Panc1 (cell line): ENCODE measurements at regions not wholly inside any gene's neighbourhood (a gene's known extent, or its start where the extent isn't known, plus 50 kb on each side); places are given as distances from the start of the nearest gene placed in this dataset.

Experiments
- ATAC-seq: fragments of 200-7000 bp; cut with Tn5 transposase; 2 replicates; pipeline ENCODE4 v1.9.1; 2020; ENCODE audit warnings: mild to moderate bottlenecking, moderate library complexity
- BruUV-seq: library from RNA; stranded (reverse); fragments of 400-500 nt; replicated peaks from 2 replicates; lab custom pipeline; 2021; lab: Mats Ljungman, UMichigan
- CTCF ChIA-PET: fragments of 300-600 bp; sonication (Branson Sonifier 250); formaldehyde crosslinking; loops from one replicate; lab custom pipeline; 2022; ENCODE audit warnings: antibody characterized with exemption; lab: Charles Lee
- POLR2A ChIA-PET: fragments of 300-600 bp; sonication (Branson Sonifier 250); formaldehyde crosslinking; loops from one replicate; lab custom pipeline; 2022; ENCODE audit warnings: antibody characterized with exemption; lab: Charles Lee
- DNase-seq: peaks from one replicate; pipeline ENCODE4 v3.0.0-alpha.2; 2010; ENCODE audit warnings: low read depth, low spot score
- H3K27ac ChIP-seq: 2 replicates; pipeline ENCODE4 v1.5.1; 2011; ENCODE audit warnings: mild to moderate bottlenecking, low read length, inconsistent platforms
- H3K27me3 ChIP-seq: fragments of 200-500 bp; sonication (Bioruptor generic); 2 replicates; pipeline ENCODE4 v1.6.0; 2014; ENCODE audit warnings: low read length, inconsistent platforms; ENCODE audit not compliant: control insufficient read depth, insufficient read depth
- H3K36me3 ChIP-seq: fragments of 200-500 bp; sonication (Bioruptor generic); 2 replicates; pipeline ENCODE4 v1.5.1; 2014; ENCODE audit warnings: inconsistent platforms, mild to moderate bottlenecking, low read length, moderate library complexity; ENCODE audit not compliant: control insufficient read depth, insufficient read depth
- H3K4me1 ChIP-seq: 2 replicates; pipeline ENCODE4 v1.5.1; 2011; ENCODE audit warnings: inconsistent platforms, mild to moderate bottlenecking, low read length, moderate library complexity; ENCODE audit not compliant: control insufficient read depth, insufficient read depth
- H3K4me3 ChIP-seq, 2 experiments: 2 replicates each; pipeline ENCODE4 v1.5.1; 2011 to 2012; ENCODE audit warnings: low read depth in 2 of 2, low read length in 2 of 2, mild to moderate bottlenecking in 2 of 2, inconsistent platforms in 1 of 2, moderate library complexity in 1 of 2
- H3K9me3 ChIP-seq: fragments of 200-500 bp; sonication (Bioruptor generic); 2 replicates; pipeline ENCODE4 v1.5.1; 2014; ENCODE audit warnings: low read depth, mild to moderate bottlenecking, inconsistent platforms, low read length, moderate library complexity; ENCODE audit not compliant: control insufficient read depth, insufficient read depth
- POLR2AphosphoS5 ChIP-seq: IDR thresholded peaks from 2 replicates; pipeline ENCODE4 v1.6.1; 2012; ENCODE audit warnings: mild to moderate bottlenecking, low read depth, low read length, moderate library complexity
- SIN3A ChIP-seq: IDR thresholded peaks from 2 replicates; pipeline ENCODE4 v1.6.1; 2012; ENCODE audit warnings: low read depth, mild to moderate bottlenecking, low read length, moderate library complexity, borderline replicate concordance; ENCODE audit not compliant: insufficient read depth
- TCF7L2 ChIP-seq: IDR thresholded peaks from 2 replicates; pipeline ENCODE4 v1.6.1; 2011; ENCODE audit warnings: mild to moderate bottlenecking, low read depth, low read length, inconsistent platforms
- in situ Hi-C: cut with HindIII; loops from 2 replicates; pipeline ENCODE4 v1.10.0; 2016; ENCODE audit warnings: low sequenced_read_pairs, low pct_unique_long_range_greater_than_20kb
- intact Hi-C: fragments of 100-400 bp; cut with micrococcal nuclease; formaldehyde crosslinking; loops from one replicate; pipeline ENCODE4 v1.10.0; 2022; ENCODE audit not compliant: unreplicated experiment
- TF ChIP-seq, protein P1 (sequence below): fragments of 450-650 bp; IDR thresholded peaks from 2 replicates; pipeline ENCODE4 v1.5.1; 2017; ENCODE audit warnings: mild to moderate bottlenecking
- TF ChIP-seq, protein P2 (sequence below), 2 experiments: IDR thresholded peaks; 2 replicates each; pipeline ENCODE4 v1.6.1; 2011 to 2012; ENCODE audit warnings: low read depth in 2 of 2, control low read depth in 1 of 2, low read length in 1 of 2, mild to moderate bottlenecking in 1 of 2, moderate library complexity in 1 of 2; ENCODE audit not compliant: insufficient read depth in 1 of 2

DNA sequence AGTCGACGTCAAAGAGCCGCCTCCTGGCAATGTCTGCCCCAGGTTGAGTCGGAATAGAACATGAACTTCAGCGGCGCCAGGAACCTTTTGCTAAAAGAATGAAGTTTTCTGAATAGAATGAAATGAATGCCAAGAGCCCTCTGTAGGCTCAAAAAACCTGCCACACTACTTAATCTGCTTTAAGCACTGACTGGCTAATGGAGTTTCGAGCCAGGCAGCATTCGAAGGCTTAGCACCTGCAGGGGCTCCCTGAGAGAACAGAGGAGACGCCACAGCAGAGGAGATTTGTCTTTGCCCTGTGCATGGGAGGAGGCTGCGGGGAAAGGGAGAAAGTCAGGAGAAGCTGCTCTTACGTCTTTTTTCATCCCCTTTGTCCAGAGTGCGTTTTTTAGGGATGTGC, 641.7 kb downstream of the AJAP1 start:
- CTCF ChIA-PET, result no interaction called here
- in situ Hi-C loops, result no loop called here
- POLR2A ChIA-PET, result no interaction called here

DNA sequence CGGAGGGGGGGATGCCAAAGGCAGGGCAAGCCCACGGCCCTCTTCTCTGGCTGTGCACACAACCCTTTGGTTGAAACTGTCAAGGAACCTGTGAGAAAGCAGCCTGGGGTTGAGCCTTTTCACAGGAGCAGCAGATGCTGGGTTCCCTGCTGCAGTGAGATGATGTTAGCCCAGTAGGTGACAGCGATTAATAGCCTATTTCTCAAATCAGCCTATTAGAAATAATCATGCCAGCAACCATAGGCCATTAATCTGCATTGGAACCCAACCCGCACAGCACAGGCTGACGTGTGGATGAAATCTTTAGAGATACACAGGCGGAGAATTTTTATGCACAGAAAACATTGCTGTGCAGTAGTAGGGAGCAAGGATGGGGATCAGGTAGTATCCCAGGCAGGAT, 637.5 kb downstream of the AJAP1 start:
- ChIA-PET POLR2A (no interaction called here), CTCF (no interaction called here)
- H3K4me3 ChIP-seq, result no peak overlapping the region
- TF ChIP-seq, protein P1, sequence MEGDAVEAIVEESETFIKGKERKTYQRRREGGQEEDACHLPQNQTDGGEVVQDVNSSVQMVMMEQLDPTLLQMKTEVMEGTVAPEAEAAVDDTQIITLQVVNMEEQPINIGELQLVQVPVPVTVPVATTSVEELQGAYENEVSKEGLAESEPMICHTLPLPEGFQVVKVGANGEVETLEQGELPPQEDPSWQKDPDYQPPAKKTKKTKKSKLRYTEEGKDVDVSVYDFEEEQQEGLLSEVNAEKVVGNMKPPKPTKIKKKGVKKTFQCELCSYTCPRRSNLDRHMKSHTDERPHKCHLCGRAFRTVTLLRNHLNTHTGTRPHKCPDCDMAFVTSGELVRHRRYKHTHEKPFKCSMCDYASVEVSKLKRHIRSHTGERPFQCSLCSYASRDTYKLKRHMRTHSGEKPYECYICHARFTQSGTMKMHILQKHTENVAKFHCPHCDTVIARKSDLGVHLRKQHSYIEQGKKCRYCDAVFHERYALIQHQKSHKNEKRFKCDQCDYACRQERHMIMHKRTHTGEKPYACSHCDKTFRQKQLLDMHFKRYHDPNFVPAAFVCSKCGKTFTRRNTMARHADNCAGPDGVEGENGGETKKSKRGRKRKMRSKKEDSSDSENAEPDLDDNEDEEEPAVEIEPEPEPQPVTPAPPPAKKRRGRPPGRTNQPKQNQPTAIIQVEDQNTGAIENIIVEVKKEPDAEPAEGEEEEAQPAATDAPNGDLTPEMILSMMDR, result no peak
- no peak for TF ChIP-seq POLR2AphosphoS5
- TF ChIP-seq, protein P2, sequence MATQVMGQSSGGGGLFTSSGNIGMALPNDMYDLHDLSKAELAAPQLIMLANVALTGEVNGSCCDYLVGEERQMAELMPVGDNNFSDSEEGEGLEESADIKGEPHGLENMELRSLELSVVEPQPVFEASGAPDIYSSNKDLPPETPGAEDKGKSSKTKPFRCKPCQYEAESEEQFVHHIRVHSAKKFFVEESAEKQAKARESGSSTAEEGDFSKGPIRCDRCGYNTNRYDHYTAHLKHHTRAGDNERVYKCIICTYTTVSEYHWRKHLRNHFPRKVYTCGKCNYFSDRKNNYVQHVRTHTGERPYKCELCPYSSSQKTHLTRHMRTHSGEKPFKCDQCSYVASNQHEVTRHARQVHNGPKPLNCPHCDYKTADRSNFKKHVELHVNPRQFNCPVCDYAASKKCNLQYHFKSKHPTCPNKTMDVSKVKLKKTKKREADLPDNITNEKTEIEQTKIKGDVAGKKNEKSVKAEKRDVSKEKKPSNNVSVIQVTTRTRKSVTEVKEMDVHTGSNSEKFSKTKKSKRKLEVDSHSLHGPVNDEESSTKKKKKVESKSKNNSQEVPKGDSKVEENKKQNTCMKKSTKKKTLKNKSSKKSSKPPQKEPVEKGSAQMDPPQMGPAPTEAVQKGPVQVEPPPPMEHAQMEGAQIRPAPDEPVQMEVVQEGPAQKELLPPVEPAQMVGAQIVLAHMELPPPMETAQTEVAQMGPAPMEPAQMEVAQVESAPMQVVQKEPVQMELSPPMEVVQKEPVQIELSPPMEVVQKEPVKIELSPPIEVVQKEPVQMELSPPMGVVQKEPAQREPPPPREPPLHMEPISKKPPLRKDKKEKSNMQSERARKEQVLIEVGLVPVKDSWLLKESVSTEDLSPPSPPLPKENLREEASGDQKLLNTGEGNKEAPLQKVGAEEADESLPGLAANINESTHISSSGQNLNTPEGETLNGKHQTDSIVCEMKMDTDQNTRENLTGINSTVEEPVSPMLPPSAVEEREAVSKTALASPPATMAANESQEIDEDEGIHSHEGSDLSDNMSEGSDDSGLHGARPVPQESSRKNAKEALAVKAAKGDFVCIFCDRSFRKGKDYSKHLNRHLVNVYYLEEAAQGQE (IDR thresholded peaks at IDR 0.05; ENCODE audit: insufficient read depth in 1 of 2, low read depth in 2 of 2, low read length in 1 of 2), result no peak
- no peak for TF ChIP-seq SIN3A
- no peak for TF ChIP-seq TCF7L2
- BruUV-seq, result no TSS peak
- H3K4me1 ChIP-seq, result no peaks in the 10 kb centered on the region
- H3K27ac ChIP-seq, result no peak overlapping the region
- DNase-seq (no peak), ATAC-seq (no peak)
- H3K27me3 ChIP-seq, result peaks cover 3% of the 10 kb centered on the region; the same call in 1 of the 2 replicates
- H3K36me3 ChIP-seq, result no peaks in the 10 kb centered on the region
- intact Hi-C loops (no loop called here), in situ Hi-C loops (no loop called here)
- no peaks in the 10 kb centered on the region for H3K9me3 ChIP-seq

More for the DNA sequence above, 641.7 kb downstream of the AJAP1 start:
- Histone ChIP-seq H3K4me3 (no peak overlapping the region), H3K9me3 (no peaks in the 10 kb centered on the region), H3K4me1 (no peaks in the 10 kb centered on the region), H3K27me3 (peaks cover 3% of the 10 kb centered on the region; the same call in 1 of the 2 replicates), H3K36me3 (no peaks in the 10 kb centered on the region), H3K27ac (no peak overlapping the region)
- BruUV-seq, result no TSS peak
- TF ChIP-seq SIN3A (no peak), POLR2AphosphoS5 (no peak), TCF7L2 (no peak)
- TF ChIP-seq, protein P1, result no peak
- TF ChIP-seq, protein P2 (IDR thresholded peaks at IDR 0.05; ENCODE audit: insufficient read depth in 1 of 2, low read depth in 2 of 2, low read length in 1 of 2), result no peak
- DNase-seq (no peak), ATAC-seq (no peak)
- intact Hi-C loops, result no loop called here
